SU-DHL-6 (cell line): ENCODE measurements at regions not wholly inside any gene's neighbourhood (a gene's known extent, or its start where the extent isn't known, plus 50 kb on each side); places are given as distances from the start of the nearest gene placed in this dataset.

Experiments
- H2AFZ ChIP-seq: fragments of 200-600 bp; sonication (generic); 2 replicates; pipeline ENCODE4 v1.6.1; 2014; ENCODE audit warnings: low read depth, mild to moderate bottlenecking, moderate library complexity, mixed read lengths, antibody characterized with exemption, low read length; ENCODE audit not compliant: severe bottlenecking
- H3F3A ChIP-seq: fragments of 200-600 bp; shearing (Covaris generic); 2 replicates; pipeline ENCODE4 v1.6.0; 2016; ENCODE audit warnings: antibody characterized with exemption, mild to moderate bottlenecking; ENCODE audit not compliant: insufficient read depth
- H3K27ac ChIP-seq: fragments of 200-600 bp; sonication (generic); 2 replicates; pipeline ENCODE4 v1.5.1; 2016; ENCODE audit warnings: low read depth, mild to moderate bottlenecking, low read length, moderate library complexity, mixed read lengths
- H3K27me3 ChIP-seq: fragments of 200-600 bp; sonication (generic), shearing (Covaris generic); 2 replicates; pipeline ENCODE4 v1.6.0; 2014; ENCODE audit warnings: mild to moderate bottlenecking, low read length
- H3K36me3 ChIP-seq: fragments of 200-600 bp; sonication (generic); 2 replicates; pipeline ENCODE4 v1.6.1; 2014; ENCODE audit warnings: mild to moderate bottlenecking, low read length, mixed read lengths
- H3K4me2 ChIP-seq: fragments of 300-600, 200-600 bp; shearing (Covaris generic), sonication (generic); 2 replicates; pipeline ENCODE4 v1.6.0; 2014; ENCODE audit warnings: low read length, low read depth, mild to moderate bottlenecking; ENCODE audit not compliant: poor library complexity, severe bottlenecking
- H3K4me3 ChIP-seq: fragments of 200-600 bp; sonication (generic); 2 replicates; pipeline ENCODE4 v1.5.1; 2014; ENCODE audit warnings: antibody characterized with exemption, low read length, mild to moderate bottlenecking, mixed read lengths; ENCODE audit not compliant: insufficient read depth, poor library complexity, severe bottlenecking
- H3K79me2 ChIP-seq: fragments of 200-600 bp; sonication (generic); 2 replicates; pipeline ENCODE4 v1.6.1; 2014; ENCODE audit warnings: mild to moderate bottlenecking, low read length, moderate library complexity; ENCODE audit not compliant: insufficient read depth
- H3K9ac ChIP-seq: fragments of 200-600 bp; sonication (generic); 2 replicates; pipeline ENCODE4 v1.7.0; 2014; ENCODE audit warnings: mild to moderate bottlenecking, low read length
- H3K9me2 ChIP-seq: fragments of 200-600 bp; sonication (generic); replicated peaks from 2 replicates; pipeline ENCODE4 v1.6.1; 2014; ENCODE audit warnings: low read length; ENCODE audit not compliant: insufficient read depth
- H3K9me3 ChIP-seq: fragments of 200-600 bp; sonication (generic); 2 replicates; pipeline ENCODE4 v1.6.1; 2014; ENCODE audit warnings: low read length, mixed read lengths; ENCODE audit not compliant: insufficient read depth
- H4K20me1 ChIP-seq: fragments of 200-600 bp; sonication (generic); 2 replicates; pipeline ENCODE4 v1.6.1; 2014; ENCODE audit warnings: low read depth, mild to moderate bottlenecking, antibody characterized with exemption, low read length, moderate library complexity, mixed read lengths
- CTCF ChIP-seq: fragments of 200-600 bp; sonication (generic); IDR thresholded peaks from one replicate; pipeline ENCODE4 v1.5.1; 2017; ENCODE audit warnings: antibody characterized with exemption, mild to moderate bottlenecking, low read length, moderate library complexity; ENCODE audit not compliant: insufficient read depth, poor library complexity, severe bottlenecking
- EZH2phosphoT487 ChIP-seq: fragments of 200-600 bp; sonication (generic), shearing (Covaris generic); conservative IDR thresholded peaks from 2 replicates; pipeline ENCODE4 v1.6.1; 2018; ENCODE audit warnings: mild to moderate bottlenecking, antibody characterized with exemption, low read length, moderate library complexity, mixed read lengths

GRCh38 chr4:129327637-129328036, 231.7 kb downstream of the C4orf33 start:
- H3K9ac ChIP-seq: no peak overlapping the region
- no peak for TF ChIP-seq EZH2phosphoT487
- no peak for TF ChIP-seq CTCF
- no peak overlapping the region for H3K27ac ChIP-seq
- H3K79me2 ChIP-seq: no peaks in the 10 kb centered on the region
- no peaks in the 10 kb centered on the region for H3F3A ChIP-seq
- no peaks in the 10 kb centered on the region for H3K27me3 ChIP-seq
- H3K9me3 ChIP-seq: no peaks in the 10 kb centered on the region
- H2AFZ ChIP-seq: no peak overlapping the region
- H3K4me2 ChIP-seq: no peak overlapping the region
- H4K20me1 ChIP-seq: no peaks in the 10 kb centered on the region
- H3K36me3 ChIP-seq: no peaks in the 10 kb centered on the region
- no peak overlapping the region for H3K4me3 ChIP-seq
- H3K9me2 ChIP-seq: no peaks in the 10 kb centered on the region

DNA sequence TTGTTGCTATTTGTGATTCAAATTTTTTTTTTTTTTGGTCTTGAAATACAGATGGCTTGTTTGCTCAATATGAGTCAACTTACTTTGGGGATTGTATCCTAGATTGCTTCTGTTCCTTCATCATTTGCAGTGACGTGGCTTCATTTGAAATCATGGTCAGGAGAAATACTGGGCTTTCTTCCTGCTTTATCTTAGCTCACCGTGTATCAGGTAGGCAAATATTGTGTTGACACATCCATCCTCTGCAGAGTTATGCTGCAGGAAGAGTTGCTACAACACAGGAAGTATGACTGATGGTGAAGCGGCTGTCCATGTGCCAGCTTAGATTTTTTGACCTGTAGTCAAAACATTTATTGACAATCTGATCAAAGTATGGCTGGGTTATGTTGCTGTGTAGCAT, 232.2 kb downstream of the C4orf33 start:
- Histone ChIP-seq H3K4me2 (no peak overlapping the region), H2AFZ (no peak overlapping the region), H3K27me3 (no peaks in the 10 kb centered on the region), H3K27ac (no peak overlapping the region), H3K36me3 (no peaks in the 10 kb centered on the region), H3K9me3 (no peaks in the 10 kb centered on the region), H3K4me3 (no peak overlapping the region), H3K79me2 (no peaks in the 10 kb centered on the region), H3K9me2 (no peaks in the 10 kb centered on the region), H3K9ac (no peak overlapping the region), H4K20me1 (no peaks in the 10 kb centered on the region), H3F3A (no peaks in the 10 kb centered on the region)
- no peak for TF ChIP-seq CTCF
- TF ChIP-seq EZH2phosphoT487: no peak

DNA sequence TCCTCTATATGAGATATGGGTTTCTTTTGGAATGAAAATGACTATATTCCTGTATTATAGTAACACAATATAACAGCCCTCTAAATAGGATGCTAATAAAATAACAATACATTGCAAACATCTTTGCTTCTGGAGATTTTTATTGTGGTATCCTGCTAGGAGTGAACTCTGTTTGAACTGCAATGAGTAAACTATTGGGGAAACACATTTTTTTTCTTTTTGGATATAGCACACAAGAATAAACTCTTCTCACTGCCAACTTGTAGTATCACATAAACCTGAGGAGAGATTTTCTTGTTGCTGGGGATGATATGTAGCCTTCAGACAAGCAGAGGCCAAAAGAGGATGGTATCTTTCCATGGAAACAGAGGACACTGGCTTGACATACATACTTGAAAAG, 238.2 kb downstream of the C4orf33 start:
- Histone ChIP-seq H3K27ac (no peak overlapping the region), H3K9ac (no peak overlapping the region), H3K27me3 (no peaks in the 10 kb centered on the region), H3K9me3 (no peaks in the 10 kb centered on the region), H3K9me2 (no peaks in the 10 kb centered on the region), H3K79me2 (no peaks in the 10 kb centered on the region), H3F3A (no peaks in the 10 kb centered on the region), H3K36me3 (no peaks in the 10 kb centered on the region), H2AFZ (no peak overlapping the region), H3K4me2 (no peak overlapping the region), H4K20me1 (no peaks in the 10 kb centered on the region), H3K4me3 (no peak overlapping the region)
- TF ChIP-seq EZH2phosphoT487 (no peak), CTCF (no peak)

DNA sequence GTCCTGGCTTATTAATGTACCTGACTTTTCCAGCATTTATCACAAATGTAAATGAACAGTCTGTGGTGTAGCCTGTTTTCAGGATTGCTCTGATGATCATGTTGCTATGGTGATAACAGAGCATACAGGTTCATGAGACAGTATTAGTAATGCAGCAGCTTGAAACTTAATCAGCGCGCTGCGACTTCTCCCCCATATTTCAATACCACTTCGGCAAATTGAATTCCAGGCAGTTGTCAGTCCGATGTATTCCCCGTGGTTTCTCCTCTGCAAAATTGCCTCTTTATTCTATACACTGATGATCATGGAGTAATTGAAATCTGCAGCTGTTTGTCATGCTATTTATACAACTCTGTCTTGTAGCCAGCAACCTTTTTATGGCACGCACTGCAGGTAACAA, 239.3 kb downstream of the C4orf33 start:
- Histone ChIP-seq H4K20me1 (no peaks in the 10 kb centered on the region), H3K79me2 (no peaks in the 10 kb centered on the region), H2AFZ (no peak overlapping the region), H3K9me2 (no peaks in the 10 kb centered on the region), H3K4me3 (no peak overlapping the region), H3K27ac (no peak overlapping the region), H3K4me2 (no peak overlapping the region), H3F3A (no peaks in the 10 kb centered on the region), H3K27me3 (no peaks in the 10 kb centered on the region), H3K9ac (no peak overlapping the region), H3K9me3 (no peaks in the 10 kb centered on the region), H3K36me3 (no peaks in the 10 kb centered on the region)
- TF ChIP-seq CTCF: no peak
- TF ChIP-seq EZH2phosphoT487: no peak
